Epithelial cell of esophagus (primary cell): ENCODE measurements at regions not wholly inside any gene's neighbourhood (a gene's known extent, or its start where the extent isn't known, plus 50 kb on each side); places are given as distances from the start of the nearest gene placed in this dataset.
A peak's percentile ranks its signal among the peaks of the same experiment; 100 is the strongest.

ENCODE experiments used
- DNase-seq: peaks from one replicate; pipeline ENCODE4 v3.0.0; 2010; ENCODE audit warnings: low read depth
- H3K4me3 ChIP-seq: 2 replicates; pipeline ENCODE4 v1.5.1; 2011; ENCODE audit warnings: mild to moderate bottlenecking, low read length, control low read depth
- TF ChIP-seq, protein P1 (sequence below): IDR thresholded peaks from 2 replicates; pipeline ENCODE4 v1.5.1; 2011; ENCODE audit warnings: low read depth, mild to moderate bottlenecking, low read length, control low read depth, inconsistent platforms; ENCODE audit not compliant: insufficient read depth; ENCODE audit errors: missing control alignments

DNA sequence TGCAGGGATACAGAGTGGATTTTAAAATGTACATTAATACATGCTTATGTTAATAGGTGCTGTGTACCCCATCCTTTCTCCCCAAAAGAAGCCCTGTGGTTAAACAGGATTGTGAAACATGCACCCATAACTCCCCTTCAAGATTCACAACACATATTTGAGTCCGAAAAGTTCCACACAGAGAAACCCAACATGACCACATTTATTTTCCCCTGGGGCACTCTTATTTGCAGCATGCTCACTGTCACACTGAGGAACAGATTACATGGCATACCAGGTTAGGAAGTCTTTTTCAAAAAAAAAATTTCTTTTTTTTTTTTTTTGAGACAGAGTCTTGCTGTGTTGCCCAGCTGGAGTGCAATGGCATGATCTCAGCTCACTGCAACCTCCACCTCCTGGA, 67.7 kb upstream of the COL5A2 start:
- TF ChIP-seq, protein P1, sequence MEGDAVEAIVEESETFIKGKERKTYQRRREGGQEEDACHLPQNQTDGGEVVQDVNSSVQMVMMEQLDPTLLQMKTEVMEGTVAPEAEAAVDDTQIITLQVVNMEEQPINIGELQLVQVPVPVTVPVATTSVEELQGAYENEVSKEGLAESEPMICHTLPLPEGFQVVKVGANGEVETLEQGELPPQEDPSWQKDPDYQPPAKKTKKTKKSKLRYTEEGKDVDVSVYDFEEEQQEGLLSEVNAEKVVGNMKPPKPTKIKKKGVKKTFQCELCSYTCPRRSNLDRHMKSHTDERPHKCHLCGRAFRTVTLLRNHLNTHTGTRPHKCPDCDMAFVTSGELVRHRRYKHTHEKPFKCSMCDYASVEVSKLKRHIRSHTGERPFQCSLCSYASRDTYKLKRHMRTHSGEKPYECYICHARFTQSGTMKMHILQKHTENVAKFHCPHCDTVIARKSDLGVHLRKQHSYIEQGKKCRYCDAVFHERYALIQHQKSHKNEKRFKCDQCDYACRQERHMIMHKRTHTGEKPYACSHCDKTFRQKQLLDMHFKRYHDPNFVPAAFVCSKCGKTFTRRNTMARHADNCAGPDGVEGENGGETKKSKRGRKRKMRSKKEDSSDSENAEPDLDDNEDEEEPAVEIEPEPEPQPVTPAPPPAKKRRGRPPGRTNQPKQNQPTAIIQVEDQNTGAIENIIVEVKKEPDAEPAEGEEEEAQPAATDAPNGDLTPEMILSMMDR = no peak
- no peak overlapping the region for H3K4me3 ChIP-seq
- DNase-seq = no peak

DNA sequence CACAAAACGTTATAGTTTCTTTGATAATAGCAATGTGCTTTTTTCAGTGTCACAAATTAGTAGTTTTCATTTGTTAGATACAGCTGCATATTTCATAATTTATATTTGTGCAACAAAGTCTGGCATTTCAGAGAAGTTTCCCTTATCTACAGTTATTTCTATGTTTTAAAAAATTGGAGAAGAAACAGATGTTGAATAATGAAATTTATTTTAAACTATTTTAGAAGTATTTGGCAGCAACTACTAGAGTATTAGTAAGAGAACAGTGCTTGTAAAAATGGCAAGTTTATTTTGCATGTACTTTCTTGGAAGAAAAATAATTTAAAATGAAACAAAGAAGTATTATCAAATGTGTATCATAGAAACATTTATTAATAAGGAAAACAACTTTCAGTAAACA, 68.6 kb upstream of the COL5A2 start:
- DNase-seq = no peak
- no peak overlapping the region for H3K4me3 ChIP-seq
- TF ChIP-seq, protein P1 = no peak

DNA sequence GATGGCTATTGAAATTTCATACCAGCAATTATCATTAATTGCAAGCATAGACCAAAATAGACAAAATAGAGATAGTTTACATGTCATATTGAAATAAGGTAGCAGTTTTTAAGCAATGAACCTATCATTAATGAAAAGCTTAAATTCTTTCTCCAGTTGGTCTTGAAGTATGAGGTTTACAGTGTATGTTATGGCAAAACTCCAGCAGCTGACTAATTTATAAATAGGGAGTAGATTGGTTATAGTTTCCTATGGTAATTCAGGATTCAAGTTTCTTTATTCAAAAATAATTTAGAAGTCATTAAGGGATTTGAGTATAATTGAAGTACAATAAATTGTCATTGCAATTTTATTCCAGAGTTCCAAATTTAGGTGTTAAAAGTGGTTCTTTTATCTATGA, 69.6 kb upstream of the COL5A2 start:
- DNase-seq = no peak
- TF ChIP-seq, protein P1 = no peak
- H3K4me3 ChIP-seq = no peak overlapping the region

DNA sequence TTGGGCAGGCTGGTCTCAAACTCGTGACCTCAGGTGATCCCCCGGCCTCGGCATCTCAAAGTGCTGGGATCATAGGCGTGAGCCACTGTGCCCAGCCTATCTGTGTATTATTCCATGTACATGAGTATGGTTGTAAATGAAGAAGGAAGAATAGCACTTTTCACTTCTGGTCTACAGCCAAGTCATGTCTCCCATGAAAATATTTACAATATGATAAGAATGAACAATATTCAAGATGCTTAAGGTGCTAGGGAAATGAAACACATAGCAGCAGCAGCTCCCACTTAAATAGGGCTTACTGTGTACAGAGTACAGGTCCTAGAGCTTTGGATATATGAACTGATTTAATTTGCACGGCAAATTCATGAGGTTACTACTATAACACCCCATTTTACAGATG, 70.3 kb upstream of the COL5A2 start:
- H3K4me3 ChIP-seq = no peak overlapping the region
- DNase-seq = no peak
- TF ChIP-seq, protein P1 = no peak

DNA sequence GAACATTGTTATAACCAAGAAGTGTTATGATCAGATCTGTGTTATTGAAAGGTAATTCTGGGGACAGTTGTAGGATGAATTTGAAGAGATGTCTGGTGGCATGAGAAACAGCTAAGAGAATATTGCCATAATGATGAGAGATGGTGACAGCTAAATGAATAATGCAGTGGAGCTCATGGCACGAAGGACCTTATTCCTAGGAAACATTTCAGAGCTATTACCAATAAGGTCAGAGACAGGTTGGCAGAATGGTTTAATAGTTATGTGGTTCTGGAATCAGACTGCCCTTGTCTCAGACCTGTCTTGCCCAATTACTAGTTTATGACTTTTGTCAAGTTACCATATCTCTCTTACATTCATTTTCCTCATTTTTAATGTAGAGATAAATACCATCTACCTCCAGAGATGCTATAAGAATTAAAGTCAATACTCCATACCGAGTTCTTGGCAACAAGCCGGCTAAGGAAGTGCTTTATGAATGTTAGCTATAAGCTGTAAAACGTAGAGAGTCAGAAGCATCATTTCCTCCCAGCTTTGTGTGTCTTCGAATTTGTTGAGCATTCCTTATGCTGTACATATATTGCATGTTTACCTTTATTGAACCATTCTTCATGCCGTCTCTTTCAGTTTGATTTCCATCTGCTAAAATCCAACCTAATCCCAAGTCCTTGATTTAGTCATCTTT, 73.6 kb upstream of the COL5A2 start:
- DNase-seq = no peak
- TF ChIP-seq, protein P1 = no peak
- no peak overlapping the region for H3K4me3 ChIP-seq

DNA sequence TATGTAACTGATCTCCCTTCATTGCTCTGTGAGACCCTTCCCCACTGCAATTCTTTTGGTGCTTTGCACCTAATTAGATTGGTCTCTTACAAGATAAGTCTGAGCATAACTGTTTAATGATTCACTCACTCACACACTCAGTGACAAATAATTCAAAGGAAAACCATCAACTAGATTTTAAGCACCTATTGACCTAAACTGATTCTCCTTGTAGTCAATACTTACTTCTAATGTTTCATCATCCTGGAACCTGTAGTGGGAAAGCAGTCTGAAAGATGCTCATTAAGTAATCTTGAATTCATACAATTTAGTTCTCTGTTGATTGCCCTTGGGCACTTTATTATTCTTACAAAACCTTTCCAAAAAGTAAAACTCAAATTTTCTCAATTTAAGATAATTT, 74.3 kb upstream of the COL5A2 start:
- peak; percentile 34 for DNase-seq
- no peak overlapping the region for H3K4me3 ChIP-seq
- TF ChIP-seq, protein P1 = no peak

DNA sequence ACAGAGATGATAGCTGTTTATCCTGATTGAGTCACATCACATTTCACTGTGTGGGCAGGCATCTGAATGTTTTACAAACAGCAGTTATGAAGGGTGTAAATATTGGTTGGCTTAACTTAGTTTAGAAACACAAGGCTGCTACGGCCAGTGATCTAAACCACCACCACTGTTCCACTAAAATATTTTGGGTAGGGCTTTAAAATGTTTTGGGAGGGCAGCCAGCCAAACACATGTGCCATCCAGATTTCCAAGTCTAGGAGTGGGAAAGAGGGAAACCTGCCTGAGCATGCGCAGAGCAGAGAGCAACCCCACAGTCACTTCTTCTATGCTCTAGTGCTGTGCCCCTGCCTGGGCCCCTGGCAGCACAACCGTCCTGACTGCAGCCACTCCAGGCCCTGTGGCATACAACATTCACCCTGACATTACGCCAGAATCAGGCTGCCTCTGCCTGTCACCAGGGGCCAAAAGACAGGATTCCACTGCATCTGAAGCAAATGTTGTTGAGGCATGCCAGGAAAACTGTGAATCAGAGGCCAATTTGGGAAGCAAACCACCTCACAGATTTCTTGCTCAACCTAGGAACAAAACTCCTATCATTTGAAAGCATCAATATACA, 74.8 kb upstream of the COL5A2 start:
- H3K4me3 ChIP-seq = no peak overlapping the region
- peak; percentile 96 for DNase-seq

More for the DNA sequence above, 74.8 kb upstream of the COL5A2 start:
- TF ChIP-seq, protein P1 = no peak
